ENCODE measurements at regions not wholly inside any gene's neighbourhood (a gene's known extent, or its start where the extent isn't known, plus 50 kb on each side); places are given as distances from the start of the nearest gene placed in this dataset.
"Not testable (repeated sequence)": the region's sequence is repeated elsewhere in the genome, so short reads cannot be mapped to it uniquely, and the experiment has no call there.

DNA sequence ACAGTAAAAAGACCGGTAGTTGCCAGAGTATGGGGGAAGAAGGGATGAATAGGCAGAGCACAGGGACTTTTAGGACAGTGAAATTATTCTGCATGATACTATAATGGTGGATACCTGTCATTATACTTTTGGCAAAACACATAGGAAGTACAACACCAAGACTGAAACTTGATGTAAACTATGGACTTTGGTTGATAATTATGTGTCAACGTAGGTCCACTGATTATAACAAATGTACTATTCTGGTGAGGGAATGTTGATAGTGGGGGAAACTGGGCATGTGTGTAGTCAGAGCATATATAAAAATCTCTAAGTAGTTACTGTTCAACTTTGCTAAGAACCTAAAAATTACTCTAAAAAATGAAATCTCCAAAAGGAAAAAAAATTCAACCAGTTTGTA is 629.7 kb downstream of the CCDC85A start:
- no peak for DNase-seq

DNA sequence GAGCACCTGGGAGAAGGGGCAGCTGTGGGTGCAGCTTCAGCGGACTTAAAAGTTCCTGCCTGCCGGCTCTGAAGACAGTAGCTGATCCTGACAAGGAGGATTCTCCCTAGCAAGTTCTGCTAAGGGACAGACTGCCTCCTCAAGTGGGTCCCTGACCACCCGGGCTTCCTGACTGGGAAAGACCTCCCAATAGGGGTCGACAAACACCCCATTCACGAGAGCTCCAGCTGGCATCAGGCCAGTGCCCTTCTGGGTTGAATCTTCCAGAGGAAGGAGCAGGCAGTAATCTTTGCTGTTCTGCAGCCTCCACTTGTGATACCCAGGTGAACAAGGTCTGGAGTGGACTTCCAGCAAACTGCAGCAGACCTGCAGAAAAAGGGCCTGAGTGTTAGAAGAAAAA is 632.9 kb downstream of the CCDC85A start:
- no peak for DNase-seq

DNA sequence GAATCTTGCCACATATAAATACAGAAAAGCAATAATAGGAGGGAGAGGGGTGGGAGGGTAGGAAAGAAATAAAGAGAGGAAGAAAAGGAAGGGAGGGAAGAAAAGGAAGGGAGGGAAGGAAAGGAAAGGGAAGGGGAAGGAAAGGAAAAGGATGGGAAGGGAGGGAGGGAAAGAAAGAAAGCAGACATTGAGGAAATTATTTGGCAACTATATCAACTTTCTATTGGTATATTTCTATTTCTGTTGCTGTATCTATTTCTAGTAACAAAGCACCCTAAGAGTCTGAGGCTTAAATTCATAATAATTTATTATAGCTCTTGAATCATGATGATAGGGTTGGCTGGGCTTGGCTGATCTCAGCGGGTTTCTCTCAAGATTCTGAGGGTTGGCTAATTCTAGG is 648.0 kb downstream of the CCDC85A start:
- no peak for DNase-seq

- DNase-seq = no peak
Observed at GRCh38 chr2:56834686-56835085, 650.9 kb downstream of the CCDC85A start.

DNA sequence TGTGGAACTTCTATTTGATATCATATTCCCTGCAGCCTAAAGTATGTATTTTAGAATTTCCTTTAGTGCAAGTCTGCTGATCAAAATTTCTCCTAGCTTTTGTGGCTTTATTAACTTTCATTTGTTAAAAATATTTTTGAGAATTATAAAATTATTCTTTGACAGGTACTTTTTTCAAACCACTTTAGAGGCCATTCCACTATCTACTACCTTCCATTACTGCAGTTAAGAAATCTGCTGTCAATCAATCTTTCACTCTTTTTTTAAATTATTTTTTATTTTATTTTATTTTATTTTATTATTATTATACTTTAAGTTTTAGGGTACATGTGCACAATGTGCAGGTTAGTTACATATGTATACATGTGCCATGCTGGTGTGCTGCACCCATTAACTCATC is 656.2 kb downstream of the CCDC85A start:
- DNase-seq = not testable (repeated sequence)

DNA sequence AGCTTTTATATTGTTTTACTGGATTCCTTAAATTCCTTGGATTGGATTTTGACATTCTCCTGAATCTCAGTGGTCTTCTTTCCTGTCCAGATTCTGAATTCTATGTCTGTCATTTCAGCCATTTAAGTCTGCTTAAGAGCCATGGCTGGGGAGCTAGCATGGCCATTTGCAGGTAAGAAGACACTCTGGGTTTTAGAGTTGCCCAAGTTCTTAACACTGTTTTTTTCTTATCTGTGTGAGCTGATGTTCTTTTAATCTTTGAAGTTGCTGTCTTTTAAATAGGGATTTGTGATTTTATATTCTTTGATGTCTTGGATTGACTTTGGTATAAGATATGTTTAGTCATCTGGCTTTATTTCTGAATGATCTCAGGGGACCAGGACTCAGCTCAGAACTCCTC is 677.2 kb downstream of the CCDC85A start:
- DNase-seq = no peak

- no peak for DNase-seq
Observed at GRCh38 chr2:56871644-56872043, 687.9 kb downstream of the CCDC85A start.

DNA sequence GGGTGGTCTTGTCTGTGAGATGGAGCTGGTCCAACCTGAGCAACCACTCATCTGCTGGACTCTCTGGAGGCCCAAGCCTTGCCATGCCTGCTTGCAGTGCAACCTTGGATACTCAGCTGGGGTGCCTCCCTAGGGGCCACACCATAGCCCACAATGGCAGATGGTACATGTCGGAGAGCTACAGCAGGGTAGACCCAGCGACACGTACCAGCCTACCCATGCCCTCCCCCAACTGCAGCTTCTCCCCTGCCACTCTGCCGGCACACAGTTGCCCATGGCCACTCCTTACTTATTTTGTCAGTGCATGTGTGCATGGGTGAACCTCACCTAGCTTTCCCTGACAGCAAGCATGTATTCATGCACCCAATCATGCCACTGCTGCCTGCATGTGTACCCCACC is 690.9 kb downstream of the CCDC85A start:
- no peak for DNase-seq

GRCh38 chr2:56889738-56890137 is 705.9 kb downstream of the CCDC85A start:
- no peak for DNase-seq

DNA sequence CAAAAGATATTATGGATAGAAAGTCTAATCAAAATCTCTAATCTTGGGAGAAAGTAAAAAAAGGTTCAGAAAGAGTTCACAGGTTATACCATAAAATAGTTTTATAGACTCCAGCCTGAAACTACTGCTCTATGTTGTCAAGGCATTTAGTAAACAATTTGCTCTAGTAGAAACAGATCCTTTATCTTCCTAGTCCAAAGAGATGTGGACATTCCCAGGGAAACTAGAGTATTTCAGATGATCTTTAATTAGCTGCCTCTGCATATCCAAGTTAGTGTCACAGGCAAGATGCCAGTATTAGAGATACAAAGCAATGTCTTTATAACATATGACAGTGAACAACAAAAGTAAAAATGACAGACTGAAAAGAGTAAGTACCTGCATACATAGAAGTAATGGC is 708.6 kb downstream of the CCDC85A start:
- no peak for DNase-seq

DNA sequence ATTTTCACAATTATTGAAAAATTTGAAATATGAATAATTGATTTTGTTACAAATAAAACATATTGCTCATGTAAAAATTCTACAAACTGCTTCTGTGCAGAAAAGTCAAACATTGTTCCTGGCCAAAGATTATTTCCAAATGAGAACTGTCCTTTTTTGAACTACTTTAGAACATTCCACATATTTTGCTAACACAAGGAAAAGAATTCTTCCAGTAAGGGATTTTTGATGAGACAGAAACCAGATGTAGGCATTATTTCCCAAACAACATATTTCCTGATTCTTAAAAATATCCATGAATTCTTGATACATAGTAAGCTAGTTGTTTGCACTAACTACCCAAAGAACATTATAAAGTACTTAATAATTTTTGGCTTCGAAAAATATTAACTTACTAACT is 715.2 kb downstream of the CCDC85A start:
- DNase-seq = no peak

DNA sequence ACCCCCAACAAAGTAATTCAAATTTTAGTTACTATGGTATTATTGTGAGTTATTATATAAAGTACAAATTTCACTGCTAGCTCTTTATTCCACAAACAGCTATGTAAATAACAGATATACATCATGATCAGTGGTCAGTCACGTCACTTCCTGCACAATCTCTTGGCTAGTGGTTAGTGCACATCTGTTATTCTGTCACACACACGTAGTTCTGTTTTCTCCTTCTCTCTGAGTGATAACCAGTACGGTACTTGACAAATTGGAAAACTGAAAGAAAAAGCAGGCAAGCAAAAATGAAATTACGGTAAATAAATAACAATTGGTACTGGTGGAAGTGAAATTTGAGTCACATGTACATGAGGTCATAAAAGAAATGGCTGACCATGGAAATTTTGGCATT is 728.7 kb downstream of the CCDC85A start:
- DNase-seq = no peak

GRCh38 chr2:56918790-56919189 is 735.0 kb downstream of the CCDC85A start:
- DNase-seq = no peak

GRCh38 chr2:56933976-56934375 is 750.2 kb downstream of the CCDC85A start:
- DNase-seq = no peak

DNA sequence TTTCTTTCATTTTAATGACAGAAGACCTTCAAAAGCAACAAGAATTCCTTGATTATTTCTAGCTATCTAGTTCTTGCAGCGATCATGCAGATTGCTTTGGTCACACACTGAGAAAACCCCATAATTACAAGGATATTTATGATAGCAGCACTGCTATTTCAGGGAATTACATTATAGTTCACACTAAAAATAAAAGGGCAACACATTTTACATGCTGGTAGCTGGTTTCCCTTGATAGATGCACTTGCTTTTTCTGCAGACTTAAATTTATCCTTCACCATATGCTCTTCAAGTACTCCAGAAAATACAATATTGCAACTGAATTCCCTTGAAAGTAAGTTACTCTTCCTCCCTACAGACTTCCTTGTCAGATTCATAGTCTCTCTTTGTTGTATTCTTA is 751.1 kb downstream of the CCDC85A start:
- no peak for DNase-seq

- no peak for DNase-seq
Observed at GRCh38 chr2:56940054-56940453, 756.3 kb downstream of the CCDC85A start.

GRCh38 chr2:56952871-56953270 is 769.1 kb downstream of the CCDC85A start:
- no peak for DNase-seq

DNA sequence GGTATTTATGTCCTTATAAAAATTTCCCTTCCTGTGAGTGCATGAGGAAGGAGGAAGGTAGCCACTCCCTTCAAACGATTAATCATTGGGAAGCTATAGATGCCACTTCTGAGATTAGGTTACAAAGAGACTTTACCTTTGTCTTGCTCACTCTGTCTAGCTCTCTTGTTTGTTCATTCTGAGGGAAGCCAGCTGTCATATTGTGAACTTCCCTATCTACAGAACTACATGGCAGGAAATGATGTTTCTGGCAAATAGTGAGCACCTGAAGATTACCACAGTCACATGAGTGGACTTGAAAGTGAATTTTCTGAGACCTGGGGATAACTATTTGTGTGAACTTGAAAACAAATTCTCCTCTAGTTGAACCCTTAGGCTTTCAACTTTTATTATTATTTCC is 776.8 kb downstream of the CCDC85A start:
- DNase-seq = no peak

- DNase-seq = no peak
Observed at GRCh38 chr2:56962673-56963072, 778.9 kb downstream of the CCDC85A start.

DNA sequence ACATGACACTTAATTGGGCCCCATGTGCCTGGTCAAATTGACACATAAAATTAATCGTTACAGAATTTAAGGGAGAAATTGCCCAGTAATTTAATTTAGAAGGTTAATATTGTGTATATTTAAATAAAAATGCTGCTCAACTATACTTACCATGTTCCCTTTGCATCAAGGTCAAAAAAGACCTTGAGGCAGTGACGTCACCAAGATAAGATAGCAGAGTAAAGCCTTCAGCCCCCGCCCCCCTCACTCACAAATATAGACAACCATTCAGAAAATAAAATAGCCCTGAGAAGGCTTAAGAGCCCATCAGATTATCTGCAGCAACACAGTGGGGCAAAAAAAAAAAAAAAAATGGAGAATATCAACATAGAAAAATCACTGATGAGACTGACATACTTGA is 785.7 kb downstream of the CCDC85A start:
- DNase-seq = no peak

DNA sequence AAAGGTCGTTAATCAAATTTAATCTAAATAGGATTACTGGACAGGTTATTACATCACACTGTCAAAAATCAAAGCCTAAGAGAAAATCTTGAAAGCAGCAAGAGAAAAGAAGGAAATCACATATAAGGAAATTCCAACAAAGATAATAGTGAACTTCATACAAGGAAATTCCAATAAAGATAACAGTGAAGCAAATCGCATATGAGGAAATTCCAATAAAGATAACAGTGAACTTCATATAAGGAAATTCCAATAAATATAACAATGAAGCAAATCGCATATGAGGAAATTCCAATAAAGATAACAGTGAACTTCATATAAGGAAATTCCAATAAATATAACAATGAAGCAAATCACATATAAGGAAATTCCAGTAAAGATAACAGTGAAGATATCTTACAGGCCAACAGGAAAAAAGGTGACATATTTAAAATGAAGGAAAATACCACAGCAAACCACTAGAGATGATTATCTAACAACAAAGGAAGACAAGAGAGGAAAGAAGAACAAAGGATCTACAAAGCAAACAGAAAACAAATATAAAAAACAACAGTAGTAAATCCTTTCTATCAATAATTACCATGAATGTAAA is 787.7 kb downstream of the CCDC85A start:
- DNase-seq = no peak

DNA sequence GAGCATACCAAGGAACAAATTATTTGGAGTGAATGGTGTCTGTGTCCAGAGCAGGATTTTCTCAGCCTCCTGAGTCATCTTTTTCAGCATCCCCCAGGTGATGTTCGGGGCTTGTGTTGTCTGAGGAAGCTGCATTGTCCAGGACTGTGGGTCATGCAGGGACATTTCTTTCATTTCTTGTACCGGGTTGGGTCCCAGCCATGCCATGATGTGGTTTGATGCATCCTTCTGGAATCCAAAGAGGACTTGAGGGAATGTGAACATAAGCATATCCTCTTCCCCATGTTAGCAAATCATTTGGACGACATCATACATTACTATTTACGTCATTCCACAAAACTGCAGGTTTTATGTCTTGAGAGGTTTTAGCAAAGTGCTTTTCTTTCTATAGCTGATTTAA is 797.8 kb downstream of the CCDC85A start:
- no peak for DNase-seq

DNA sequence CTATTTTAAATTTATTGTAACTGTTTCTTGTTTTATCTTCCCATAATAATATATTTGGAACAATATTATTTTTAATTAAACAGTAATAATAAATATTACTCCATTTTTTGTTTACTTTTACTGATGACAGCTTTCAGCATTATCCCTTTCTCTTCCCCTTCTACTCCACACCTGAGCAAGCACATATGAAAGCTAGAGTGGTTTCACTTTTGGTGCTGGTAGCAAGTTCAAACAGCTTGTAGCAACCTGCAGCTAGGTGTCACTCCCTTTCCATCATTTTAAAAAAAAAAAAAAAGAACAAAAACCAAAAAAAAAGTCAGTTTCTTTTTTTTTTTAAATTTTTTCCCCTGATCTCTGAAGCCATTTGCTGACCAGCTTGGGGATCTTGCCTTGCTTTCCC is 801.8 kb downstream of the CCDC85A start:
- no peak for DNase-seq

GRCh38 chr2:57022496-57022895 is 838.7 kb downstream of the CCDC85A start:
- no peak for DNase-seq

DNA sequence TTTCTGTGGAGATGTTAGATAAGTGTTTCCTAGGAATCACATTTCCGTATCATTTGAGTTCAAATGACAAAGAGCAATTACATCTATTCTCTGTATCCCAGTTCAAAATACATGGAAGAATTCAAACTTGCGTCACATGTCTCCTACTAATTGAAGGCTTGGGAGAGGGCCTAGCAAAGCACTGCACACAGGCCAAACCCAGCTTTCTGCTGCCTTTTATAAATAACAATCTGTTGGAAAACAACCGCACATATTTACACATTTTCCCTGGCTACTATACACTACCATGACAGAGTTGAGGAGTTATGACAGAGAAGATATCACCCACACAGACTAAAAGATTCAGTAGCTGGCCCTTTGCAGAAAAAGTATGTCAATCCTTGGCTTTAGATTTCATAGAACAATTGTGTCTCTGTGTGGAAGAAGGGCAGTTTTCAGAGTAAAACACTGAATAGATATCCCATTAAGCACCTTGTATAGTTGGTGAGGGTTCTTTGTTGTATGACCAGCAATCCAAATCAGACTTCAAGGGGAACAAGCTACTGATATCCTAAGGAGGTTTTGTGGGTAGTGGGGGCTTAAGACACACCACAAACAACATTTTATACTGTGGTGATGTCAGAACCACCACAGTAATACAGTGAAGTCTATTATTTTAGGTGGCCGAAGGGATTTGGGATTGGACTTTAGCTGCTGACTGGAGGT is 861.3 kb downstream of the CCDC85A start:
- DNase-seq = no peak

Measured in activated CD8-positive, alpha-beta memory T cell treated with anti-CD3 and anti-CD28 coated beads, Interleukin-2, amount 50 U/mL, for 4 hours (primary cell).